Islet precursor cell (in vitro differentiated cells): ENCODE measurements at regions not wholly inside any gene's neighbourhood (a gene's known extent, or its start where the extent isn't known, plus 50 kb on each side); places are given as distances from the start of the nearest gene placed in this dataset.

ENCODE experiments used
- DNase-seq: peaks from one replicate; pipeline ENCODE4 v3.0.0-alpha.2; 2018

DNA sequence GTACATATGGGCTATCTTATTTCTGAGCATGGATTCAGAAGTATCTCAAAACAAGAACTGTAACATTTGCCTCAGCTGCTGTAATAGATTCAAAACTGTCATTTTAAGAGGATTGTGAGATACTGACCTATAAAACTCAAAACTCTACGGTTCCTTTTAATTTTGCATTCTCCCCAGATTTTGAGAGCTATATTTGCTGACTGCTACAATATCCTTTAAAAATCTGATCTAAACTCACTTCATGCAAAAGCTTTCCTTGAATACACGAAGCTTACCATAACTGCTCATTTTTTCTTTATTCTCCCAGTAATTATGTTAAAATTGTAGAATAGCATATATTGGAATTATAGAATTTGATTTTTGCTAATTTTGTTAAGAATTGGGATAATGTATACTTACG, 158.7 kb upstream of the ROBO1 start:
- no peak for DNase-seq

DNA sequence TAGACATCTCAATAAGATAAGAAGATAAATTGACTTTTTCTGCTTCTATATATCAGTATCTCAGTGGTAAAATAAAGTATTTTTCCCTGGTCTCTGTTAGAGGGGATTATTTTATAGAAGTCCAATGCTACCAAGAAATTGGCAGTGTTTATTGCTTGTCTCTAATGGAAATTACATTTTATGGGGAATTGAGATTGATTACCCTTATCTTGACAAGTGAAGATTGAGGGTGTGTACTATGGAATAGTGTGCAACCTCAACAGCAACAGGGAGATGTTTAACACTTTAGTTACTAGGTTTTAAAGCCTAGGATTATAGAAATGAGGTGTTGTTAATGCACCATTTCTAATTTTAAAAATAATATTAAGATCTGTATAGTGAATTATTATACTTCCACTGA, 154.8 kb upstream of the ROBO1 start:
- no peak for DNase-seq

DNA sequence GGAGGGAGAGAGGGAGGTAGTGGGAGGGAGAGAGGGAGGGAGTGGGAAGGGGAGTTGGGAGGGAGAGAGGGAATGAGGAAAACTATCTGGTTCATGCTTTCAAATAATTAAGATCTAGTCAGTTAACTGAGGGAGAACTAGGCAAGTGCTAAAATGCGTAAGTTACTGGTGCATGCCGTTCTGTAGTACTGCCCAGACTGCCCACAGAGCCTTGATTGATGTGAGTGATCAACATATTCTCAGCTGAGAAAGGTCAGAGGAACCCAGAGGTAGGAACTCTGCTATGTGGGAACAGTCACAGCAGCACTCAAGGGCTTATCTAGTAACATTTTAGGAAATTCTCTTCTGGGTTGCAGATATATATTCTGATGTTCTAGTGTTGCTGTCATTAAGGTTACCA, 149.8 kb upstream of the ROBO1 start:
- no peak for DNase-seq

DNA sequence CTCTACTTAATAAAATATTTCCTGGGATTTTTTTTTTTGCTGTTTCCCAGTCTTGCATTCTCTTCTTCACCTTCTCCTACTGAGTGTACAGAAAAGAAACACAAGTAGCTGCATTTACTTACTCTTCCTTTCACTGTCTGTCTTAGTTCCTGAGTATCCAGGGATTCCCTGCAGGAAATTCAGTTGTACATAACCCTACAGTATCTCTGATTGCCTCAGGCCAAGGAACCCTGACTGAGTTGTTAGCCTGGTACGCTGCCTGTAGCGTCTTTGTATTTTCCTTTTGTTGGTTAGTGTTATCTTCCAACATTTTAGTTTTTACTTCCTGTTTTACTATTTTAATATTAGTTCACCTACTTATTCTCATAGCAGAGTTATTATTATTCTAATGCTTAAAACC, 142.5 kb upstream of the ROBO1 start:
- no peak for DNase-seq

DNA sequence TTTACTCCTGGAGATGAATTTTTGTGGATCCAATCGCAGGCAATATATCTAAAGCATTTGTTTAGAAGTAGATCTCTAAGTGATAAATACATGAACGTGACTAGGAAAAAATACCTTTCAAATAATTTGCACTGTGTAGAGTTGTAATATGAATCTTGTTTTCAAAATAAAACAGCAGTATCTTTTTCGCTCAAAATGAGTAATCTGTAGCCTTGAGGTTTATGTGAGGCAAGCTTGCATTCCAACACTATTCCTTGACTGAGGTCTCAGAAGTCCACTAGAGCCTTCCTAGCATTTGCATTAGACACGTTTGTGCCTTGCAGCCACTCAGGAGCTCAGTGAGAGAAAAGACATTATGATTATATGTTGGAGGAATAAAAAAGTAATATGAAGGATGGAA, 138.3 kb upstream of the ROBO1 start:
- no peak for DNase-seq

DNA sequence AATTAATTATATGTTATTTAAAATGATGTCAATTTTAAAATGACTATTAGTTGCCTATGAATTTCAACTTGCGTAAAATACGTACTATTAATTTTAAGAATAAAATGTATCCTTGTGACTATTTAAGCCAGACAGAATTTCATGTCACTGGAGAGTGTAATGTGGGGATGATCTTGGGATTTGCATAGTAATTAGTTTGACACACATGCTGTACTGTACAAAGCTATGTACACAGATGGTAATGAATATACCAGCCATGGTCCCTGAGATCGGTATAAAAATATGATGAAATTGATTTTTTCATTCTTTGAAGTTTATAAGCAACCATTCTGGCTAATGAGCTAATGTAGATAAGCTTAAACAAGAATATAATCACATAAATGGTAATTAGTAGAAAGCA, 134.4 kb upstream of the ROBO1 start:
- DNase-seq = no peak

DNA sequence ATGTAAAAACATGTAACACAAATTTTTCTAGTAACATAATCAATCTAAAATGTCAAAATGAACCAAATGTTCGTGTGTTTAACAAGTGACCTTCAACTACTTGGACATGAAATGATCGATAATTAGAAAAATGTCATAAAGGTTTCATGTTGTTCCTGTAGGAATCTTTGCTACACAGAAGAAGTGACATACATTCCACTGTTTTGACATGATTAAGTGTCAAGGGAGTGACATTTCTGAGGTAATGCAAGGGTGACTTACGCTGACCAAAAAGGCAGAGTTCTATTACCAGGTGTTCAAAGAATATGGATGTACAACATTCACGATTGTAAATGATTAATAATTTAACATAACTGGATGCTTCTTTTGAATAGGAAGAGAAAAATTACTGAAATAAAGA, 131.1 kb upstream of the ROBO1 start:
- no peak for DNase-seq

DNA sequence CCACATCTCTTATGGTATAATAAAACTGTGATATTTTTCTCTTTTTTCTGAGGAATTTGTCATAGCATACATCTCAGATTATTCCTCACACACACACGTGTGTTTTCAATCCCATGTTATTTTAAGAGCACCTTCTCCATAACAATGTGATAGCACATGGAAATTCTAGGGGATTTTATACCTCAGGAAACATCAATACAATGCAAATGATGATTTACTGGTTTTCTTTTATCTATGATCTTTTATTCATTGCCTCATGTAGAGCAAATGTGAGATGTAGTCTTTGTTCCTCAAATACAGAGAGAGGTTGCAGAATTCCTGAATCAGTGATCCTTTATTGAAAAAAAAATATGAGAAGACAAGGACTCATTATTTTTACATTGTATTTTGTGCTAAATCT, 128.3 kb upstream of the ROBO1 start:
- DNase-seq = no peak

DNA sequence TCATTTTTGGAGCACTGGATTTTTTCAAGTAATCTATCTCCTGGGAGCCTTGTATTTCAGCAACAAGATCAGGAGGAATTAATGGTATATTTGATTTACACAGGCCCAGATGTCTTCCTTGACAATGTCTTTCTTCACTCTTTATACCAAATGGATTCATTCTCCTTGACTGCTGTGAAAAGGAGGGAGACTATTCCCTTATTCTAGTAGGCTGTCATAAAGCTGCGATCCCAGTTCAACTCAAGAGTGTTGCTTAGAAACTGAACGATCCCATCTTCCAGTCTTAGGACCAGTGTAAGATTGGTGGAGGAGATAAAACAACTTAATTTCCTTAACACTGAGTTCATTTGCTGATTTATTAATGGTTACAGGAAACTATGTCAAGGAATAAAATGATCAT, 119.4 kb upstream of the ROBO1 start:
- DNase-seq = no peak

DNA sequence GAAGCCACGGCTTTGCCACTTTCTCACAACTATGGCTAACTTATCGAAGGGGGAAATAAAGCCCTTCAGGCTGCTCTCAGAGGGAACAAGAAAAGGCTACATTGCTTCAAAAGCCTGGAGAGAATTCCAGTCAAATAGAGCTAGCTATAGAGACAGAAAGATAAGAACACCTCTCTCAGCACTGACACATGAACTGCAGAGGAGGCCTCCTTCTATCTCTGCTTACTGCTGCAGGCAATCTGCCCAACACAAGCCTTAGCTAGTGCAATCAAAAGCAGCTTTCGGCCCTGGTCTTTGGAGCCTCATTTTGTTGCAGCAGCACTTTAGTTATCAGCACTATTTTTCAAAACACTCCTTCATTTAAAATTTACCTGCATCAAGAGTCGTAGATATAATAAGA, 118.4 kb upstream of the ROBO1 start:
- DNase-seq = peak; percentile 61

DNA sequence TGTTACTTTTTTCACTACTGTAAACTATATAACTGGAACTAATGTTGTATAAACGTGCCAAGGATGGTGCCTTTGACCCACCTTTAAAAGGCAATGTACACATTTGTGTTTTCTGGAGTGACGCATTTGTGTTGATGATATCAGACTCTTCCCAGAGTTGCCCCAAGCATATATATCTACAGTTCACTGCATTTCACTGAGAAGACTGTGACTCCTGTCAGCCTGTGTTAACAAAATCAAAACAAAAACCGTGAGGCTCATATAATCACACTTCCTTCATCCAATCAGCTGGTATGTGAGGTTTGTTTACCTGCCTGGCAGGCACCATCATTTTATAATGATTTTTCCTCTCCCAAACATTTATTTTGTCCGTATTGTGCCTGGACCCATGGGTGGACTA, 117.6 kb upstream of the ROBO1 start:
- DNase-seq = no peak

DNA sequence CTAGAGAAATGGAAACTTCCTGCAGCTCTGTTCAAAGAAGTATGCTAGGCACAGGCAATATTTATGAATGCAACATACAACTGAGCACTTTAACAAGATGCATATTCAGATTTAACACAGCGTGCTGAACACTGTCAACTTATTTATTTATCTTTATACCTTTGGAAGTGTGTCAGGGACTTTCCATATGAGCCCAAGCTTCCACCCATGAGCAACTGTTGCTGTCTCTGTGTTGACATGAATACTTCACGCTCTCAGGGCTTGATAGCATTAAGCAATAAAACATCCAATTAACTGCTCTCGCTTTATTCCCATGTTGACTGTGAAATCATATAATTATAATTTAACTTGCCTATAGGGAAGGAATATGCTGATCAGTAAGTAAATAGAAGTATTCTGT, 116.6 kb upstream of the ROBO1 start:
- no peak for DNase-seq

DNA sequence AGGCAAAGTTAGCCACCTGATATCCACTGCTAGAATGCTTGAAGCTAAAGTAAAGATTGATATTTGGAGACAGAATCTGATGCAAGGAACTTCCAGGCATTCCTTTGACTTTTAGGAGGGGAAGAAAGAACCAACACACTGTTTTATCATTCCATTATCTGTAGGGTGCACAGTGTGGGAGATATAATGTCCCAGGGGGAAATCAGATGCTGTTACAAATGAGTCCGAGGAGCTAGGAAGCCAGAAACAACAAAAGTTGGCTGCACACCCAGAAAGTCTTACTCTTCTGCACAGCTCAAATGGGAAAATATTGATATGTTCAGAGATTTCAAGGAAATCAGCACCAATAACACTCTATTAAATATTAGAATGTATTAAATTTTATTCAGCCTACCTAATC, 113.6 kb upstream of the ROBO1 start:
- no peak for DNase-seq

DNA sequence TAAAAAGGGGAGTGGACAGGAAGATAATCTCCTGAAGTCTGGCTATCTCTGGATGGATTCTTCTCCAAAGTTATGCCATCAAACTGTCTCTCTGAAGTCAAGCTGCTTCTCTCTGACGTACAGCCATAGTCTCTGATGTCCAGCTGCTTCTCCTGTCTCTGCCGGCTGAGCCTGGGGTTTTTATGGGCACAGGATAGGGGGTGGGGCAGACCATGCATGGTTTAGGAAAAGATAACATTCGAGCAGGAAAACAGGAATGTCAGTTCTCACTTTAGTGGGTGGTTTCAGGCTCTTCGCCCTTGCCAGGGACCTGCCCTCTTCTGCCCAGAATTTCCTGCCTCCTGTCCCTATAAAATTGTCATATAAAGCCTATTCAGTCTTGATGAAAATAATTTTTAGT, 110.9 kb upstream of the ROBO1 start:
- DNase-seq = peak; percentile 54

DNA sequence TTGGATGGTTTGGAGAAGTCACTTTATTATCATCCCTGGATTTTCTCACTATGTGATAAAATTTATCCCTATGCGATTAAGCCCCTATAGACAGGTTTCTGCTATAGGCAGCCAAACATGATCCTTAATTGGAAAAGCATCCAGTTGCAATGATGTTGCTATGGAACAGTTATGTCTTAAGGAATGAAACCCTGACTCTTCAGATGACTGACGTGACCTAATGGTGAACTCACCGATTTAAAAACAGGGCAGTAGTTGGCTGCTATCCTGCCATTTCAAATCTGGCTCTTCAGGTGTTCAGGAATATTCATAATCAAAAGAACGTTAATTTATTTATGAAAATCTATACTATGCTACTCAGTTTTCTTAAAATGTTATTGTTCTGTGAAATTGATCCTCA, 106.8 kb upstream of the ROBO1 start:
- DNase-seq = no peak

DNA sequence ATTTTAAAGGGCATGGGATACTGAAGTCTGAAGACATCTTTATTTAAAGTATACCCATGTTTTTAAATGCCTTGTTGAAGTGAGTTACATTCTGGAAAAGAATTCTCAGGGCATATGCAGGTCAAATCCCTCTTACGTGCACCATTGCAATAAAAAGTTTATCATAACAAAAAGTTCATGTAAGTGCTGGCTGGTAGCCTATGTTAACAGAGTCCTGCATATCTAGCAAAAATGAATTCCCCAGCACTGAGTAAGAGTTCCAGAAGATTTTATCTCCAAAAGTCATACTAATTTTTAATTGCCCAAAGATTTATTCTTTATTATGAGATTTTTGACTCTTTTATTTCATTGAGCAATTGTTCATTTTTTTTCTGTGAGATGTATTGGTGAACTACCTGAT, 104.7 kb upstream of the ROBO1 start:
- no peak for DNase-seq

DNA sequence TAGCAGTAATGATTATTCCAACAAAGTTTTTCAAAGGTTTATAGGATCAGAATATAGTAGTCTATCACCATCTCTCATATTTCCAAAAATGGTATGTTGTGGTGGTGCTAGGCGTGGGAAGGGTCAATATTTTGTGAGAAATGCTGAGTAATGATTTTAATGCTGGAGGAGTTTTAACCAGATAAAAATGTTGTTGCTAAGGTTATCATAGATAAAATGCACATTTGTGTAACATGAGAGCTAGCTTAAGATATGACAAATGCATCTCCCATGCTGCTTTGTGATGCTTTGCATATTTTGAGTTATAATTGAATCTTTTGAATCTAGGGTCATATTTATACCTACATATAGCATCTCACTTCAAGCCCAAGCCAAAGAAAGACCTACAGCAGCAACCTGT, 103.9 kb upstream of the ROBO1 start:
- no peak for DNase-seq

DNA sequence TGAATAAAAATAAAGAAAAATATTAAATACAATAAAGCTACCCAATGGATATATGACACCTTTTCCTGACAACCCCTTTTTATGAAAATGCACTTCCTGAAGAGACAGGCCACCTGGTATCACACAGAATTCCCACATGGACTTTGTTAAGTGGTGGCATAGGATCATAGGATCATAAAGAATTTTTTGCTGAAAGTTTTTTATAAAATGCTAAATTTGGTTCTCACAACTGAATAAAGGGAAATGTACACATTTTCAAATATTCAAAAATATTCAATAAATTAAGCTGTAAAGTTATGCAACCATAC, 102.5 kb upstream of the ROBO1 start:
- no peak for DNase-seq

DNA sequence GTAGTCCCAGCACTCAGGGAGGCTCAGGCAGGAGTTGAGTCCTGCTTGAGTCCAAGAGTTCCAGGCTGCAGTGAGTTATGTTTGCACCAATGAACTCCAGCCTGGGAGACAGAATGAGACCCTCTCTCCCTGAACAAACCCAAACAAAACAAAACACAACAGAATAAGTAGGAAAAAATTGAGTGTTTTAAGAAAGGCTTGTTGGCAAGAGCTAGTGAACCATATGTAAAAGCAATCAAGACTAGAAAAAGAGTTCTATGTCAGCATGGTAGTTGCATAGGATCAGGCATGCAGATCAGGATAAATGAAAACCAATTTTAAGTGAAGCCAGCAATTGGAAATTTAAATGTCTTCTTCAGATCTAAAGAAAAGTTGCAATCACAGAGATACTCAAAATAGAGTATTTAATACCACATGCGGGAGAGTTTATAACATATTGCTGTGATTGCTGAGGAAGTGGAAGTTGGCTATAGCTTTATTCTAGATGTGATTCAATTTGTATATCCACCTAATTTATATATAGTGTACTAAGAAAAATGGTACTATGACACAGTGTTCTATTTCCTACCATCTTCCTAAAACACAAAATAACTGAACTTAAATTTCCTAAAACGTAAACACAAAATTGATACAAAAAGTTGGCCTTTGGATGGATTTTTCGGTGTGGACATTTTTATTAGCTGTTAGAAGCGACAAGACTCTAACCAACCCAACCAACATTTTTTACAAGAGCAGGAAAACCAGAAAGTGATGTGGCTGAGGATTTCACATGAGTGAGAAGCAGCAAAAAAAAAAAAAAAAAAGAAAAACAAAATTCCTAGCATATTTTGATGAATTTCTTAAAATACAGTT, 101.9 kb upstream of the ROBO1 start:
- no peak for DNase-seq

DNA sequence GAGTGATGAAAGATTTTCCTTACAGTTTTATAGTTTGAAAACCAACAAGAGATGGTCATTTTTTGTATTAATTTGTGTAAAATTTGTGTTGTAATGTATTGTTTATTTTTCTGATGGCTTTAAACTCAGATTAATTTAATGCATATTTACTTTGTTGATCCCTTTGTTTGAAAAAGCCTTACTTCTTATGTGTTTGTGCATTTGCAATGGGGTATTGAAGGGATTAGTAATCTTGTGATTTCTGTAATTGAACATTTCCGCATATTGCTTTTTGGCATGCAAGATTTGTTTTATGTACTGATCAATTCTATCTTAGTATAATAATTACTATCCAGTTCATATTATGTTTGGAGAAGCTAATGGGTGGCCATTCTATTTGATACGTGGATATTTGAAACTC, 98.4 kb upstream of the ROBO1 start:
- no peak for DNase-seq

DNA sequence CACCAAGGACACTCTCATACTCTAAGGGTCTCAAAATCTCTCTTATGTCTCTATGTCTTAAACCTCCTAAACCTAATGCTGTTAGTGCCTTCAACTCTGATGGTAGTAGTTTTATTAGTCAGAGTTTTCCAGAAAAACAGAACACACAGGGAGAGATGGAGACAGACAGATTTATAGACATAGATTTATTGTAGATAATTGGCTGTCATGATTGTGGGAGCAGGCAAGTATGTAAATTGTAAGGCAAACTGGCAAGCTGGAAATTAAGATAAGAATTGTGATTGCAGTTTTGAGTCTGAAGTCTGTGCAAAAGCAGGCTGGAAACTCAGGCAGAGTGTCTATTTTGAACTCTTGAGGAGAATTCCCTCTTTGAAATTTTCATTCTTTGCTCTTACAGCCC, 96.3 kb upstream of the ROBO1 start:
- DNase-seq = no peak

DNA sequence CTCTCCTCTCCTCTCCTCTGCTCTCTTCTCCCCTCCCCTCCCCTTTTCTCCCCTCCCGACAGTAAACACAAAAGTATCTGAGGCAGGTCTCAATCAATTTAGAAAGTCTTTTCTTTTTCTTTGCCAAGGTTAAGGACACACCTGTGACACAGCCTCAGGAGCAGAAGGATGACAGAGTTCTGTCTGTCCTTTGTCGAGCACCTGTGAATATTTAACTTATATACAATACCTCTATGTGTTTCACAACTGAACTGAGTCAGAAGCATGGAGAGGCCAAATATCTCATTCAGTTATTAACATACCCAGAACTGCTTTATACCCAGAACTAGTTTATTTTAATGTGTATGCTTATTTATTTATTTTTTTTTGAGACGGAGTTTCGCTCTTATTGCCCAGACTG, 81.1 kb upstream of the ROBO1 start:
- DNase-seq = no peak

DNA sequence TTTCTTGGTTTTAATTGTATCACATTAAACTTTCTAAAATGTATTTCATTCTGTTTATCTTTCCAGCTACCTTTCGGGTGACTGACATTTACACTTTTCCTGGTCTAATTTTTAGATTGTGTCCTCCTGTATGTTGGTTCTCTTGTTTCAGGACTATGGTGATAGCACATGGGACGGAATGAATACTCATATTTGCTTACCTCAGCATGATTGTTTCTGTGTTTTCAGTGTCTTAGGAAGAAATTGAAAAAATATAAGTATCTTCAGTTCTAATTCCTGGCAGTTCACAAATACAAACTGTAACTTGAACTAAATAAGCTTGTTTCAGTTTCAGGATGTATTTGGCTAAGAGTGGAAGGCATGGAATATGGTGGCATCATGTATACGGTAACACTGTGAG, 80.1 kb upstream of the ROBO1 start:
- no peak for DNase-seq

DNA sequence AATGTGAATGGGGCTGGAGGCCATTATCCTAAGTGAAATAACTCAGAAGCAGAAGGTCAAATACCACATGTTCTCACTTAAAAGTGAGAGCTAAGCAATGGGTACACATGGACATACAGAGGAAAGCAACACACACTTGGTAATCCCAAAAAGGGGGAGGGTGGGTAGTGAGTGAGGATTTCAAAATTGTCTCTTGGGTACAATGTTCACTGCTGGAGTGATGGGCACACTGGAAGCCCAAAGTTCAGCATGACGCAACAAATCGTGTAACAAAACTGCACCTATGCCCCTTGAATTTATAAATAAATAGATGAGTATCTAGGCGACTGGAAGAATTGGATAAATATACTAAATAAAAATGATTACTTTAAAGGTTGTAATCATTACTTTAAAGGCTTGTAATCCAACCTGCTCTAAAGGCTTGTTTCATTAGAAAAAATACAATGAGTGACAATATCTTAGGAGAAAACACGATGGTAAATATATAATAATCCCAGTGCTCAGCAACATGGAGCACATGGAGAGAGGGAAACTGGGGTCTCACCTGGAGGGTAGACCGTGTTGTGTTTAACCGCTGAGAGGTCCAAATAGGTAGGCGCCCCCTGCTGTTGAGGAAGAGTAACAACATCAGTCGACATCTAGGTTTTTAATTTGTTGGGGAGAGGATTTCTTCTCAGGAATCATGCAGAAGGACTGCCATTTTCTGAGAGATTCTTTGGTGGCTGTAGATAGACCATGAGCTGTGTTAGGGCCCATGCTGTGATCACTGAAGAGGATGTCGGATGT, 78.5 kb upstream of the ROBO1 start:
- DNase-seq = no peak

DNA sequence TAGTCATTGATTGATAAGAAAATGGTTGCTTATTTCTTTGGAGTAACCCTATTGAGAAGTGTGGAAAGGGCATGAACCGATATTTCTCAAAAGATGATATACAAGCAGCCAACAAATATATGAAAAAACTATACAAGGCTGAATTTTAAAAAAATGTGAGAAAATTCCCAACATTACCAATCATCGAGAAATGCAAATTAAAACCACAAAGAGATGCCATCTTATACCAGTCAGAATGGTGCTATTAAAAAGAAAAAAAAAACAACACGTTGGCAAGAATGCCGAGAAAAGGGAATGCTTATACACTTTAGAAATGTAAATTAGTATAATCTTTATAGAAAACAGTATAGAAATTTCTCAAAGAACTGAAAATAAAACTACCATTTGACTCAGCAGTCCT, 77.7 kb upstream of the ROBO1 start:
- no peak for DNase-seq
